HUES48 (cell line): ENCODE measurements at regions not wholly inside any gene's neighbourhood (a gene's known extent, or its start where the extent isn't known, plus 50 kb on each side); places are given as distances from the start of the nearest gene placed in this dataset.

Experiments
- H3K27ac ChIP-seq: one replicate; pipeline ENCODE4 v1.7.0; 2013; ENCODE audit warnings: low read depth, low read length, inconsistent platforms
- H3K27me3 ChIP-seq: 2 replicates; pipeline ENCODE4 v1.6.1; 2013; ENCODE audit warnings: mild to moderate bottlenecking, low read length; ENCODE audit not compliant: control insufficient read depth, insufficient read depth
- H3K36me3 ChIP-seq: 2 replicates; pipeline ENCODE4 v1.6.1; 2013; ENCODE audit warnings: low read length; ENCODE audit not compliant: control insufficient read depth, insufficient read depth
- H3K4me1 ChIP-seq: 2 replicates; pipeline ENCODE4 v1.6.1; 2013; ENCODE audit warnings: mild to moderate bottlenecking, low read length; ENCODE audit not compliant: control insufficient read depth, insufficient read depth
- H3K4me3 ChIP-seq: 2 replicates; pipeline ENCODE4 v1.5.1; 2013; ENCODE audit warnings: mild to moderate bottlenecking, low read depth, low read length
- H3K9ac ChIP-seq: 2 replicates; pipeline ENCODE4 v1.6.1; 2013; ENCODE audit warnings: mild to moderate bottlenecking, low read depth, low read length, moderate library complexity
- H3K9me3 ChIP-seq: 2 replicates; pipeline ENCODE4 v1.6.1; 2013; ENCODE audit warnings: low read length; ENCODE audit not compliant: control insufficient read depth, insufficient read depth

DNA sequence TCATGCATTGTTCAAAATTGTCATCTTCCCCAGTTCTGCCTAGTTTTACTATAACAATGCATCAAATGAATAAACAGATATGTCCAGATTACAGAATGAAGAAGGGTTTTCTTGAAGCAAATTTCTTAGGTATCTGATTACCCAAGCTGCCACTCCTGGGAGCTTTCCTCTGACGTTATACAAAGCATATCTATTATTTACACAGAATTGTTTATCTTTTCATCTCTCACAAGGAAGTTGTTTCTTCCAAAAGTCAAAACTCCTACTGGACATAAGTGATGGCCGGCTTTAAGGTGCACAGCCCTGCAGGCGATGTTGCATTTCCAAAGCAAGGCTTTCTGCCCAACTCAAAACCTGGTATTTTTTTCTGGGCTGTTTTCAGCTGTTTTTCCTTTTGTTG, 73.4 kb upstream of the ANKH start:
- no peaks in the 10 kb centered on the region for H3K36me3 ChIP-seq
- no peaks in the 10 kb centered on the region for H3K9me3 ChIP-seq
- H3K4me3 ChIP-seq: no peak overlapping the region
- no peaks in the 10 kb centered on the region for H3K27me3 ChIP-seq
- no peak overlapping the region for H3K27ac ChIP-seq
- H3K4me1 ChIP-seq: peaks cover 7% of the 10 kb centered on the region; the same call in 1 of the 2 replicates
- no peak overlapping the region for H3K9ac ChIP-seq

DNA sequence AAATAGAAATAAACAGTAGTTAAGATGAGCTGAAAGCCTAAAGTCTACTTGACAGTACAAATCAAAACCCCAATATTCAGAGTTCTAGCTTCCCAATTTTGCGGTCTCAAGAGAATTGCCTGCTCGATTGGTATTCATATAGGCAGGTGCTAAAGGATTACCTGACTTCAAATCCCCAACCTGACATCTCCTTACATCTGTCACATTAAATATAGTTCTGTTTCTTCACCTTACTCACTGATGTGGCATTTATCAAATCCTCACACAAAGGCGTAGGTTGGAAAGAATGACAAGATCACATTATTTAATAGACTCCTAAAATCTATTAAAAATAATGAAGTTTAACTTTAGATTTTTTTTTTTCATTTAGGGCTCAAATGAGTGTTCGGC, 72.8 kb upstream of the ANKH start:
- H3K4me1 ChIP-seq: peaks cover 7% of the 10 kb centered on the region; the same call in 1 of the 2 replicates
- no peak overlapping the region for H3K9ac ChIP-seq
- no peak overlapping the region for H3K27ac ChIP-seq
- H3K36me3 ChIP-seq: no peaks in the 10 kb centered on the region
- H3K4me3 ChIP-seq: no peak overlapping the region
- no peaks in the 10 kb centered on the region for H3K9me3 ChIP-seq
- H3K27me3 ChIP-seq: no peaks in the 10 kb centered on the region

DNA sequence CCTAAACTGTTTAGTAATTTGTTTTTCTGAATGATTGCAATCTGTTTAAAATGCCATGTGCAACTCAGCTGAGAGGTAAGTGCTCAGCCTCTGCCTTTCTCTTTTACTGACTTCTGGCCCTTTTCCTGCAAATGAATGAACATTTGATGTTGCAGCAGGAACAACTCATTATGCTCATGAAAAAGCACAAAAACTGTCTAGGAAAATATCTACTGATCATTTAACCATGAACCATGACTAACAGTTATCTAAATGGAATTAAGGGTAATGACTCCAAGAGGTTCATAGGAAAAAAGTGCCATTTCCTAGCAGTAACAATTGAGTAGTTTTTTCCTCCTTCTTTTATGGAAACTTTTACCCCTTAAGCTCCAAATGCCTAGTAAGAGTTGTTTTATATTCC, 70.6 kb upstream of the ANKH start:
- Histone ChIP-seq H3K4me1 (peaks cover 6% of the 10 kb centered on the region; the same call in 1 of the 2 replicates), H3K9me3 (no peaks in the 10 kb centered on the region), H3K4me3 (no peak overlapping the region), H3K9ac (no peak overlapping the region), H3K27me3 (no peaks in the 10 kb centered on the region), H3K36me3 (no peaks in the 10 kb centered on the region), H3K27ac (no peak overlapping the region)

DNA sequence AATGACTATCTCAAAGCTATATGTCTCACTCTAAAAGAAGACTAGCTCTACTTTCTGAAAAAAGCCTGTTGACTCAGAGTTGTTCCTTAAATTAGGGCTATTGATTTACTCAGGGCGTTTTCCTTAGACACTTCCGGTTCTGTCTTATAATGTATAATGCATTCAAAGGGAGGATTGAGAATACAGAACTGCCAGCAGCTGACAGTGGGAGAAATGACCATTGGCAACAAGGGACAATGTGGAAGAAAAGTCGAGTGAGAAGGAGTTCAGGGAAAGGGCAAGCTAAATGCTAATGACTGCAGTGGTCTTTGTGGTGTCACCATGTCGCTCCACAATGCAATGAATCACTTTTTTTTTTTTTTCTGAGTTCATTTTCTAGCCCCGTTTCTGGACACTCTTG, 65.7 kb upstream of the ANKH start:
- Histone ChIP-seq H3K4me1 (no peaks in the 10 kb centered on the region), H3K9ac (no peak overlapping the region), H3K36me3 (no peaks in the 10 kb centered on the region), H3K9me3 (no peaks in the 10 kb centered on the region), H3K4me3 (no peak overlapping the region), H3K27ac (no peak overlapping the region), H3K27me3 (no peaks in the 10 kb centered on the region)

- H3K9ac ChIP-seq: no peak overlapping the region
- no peak overlapping the region for H3K4me3 ChIP-seq
- H3K9me3 ChIP-seq: no peaks in the 10 kb centered on the region
- H3K36me3 ChIP-seq: no peaks in the 10 kb centered on the region
- H3K27me3 ChIP-seq: no peaks in the 10 kb centered on the region
- H3K27ac ChIP-seq: no peak overlapping the region
- no peaks in the 10 kb centered on the region for H3K4me1 ChIP-seq
Observed at GRCh38 chr5:14936588-14936987, 65.0 kb upstream of the ANKH start.

DNA sequence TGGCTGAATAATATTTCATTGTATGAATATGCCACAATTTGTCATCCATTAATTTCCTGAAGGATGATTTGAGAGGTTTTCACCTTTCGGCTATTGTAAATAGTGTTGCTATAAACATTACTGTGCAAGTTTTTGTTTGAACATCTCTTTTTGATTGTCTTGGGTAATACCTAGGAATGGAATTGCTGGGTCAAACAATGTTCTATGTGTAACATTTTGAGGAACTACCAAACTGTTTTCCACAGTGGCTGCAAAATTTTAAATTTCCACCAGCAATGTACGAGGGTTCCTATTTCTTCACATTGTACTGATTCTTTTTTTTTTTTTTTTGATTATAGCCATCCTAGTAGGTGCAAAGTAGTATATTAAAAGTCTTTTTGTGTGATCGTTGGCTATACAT, 63.8 kb upstream of the ANKH start:
- no peak overlapping the region for H3K27ac ChIP-seq
- no peaks in the 10 kb centered on the region for H3K4me1 ChIP-seq
- no peaks in the 10 kb centered on the region for H3K36me3 ChIP-seq
- no peak overlapping the region for H3K9ac ChIP-seq
- no peak overlapping the region for H3K4me3 ChIP-seq
- H3K9me3 ChIP-seq: no peaks in the 10 kb centered on the region
- no peaks in the 10 kb centered on the region for H3K27me3 ChIP-seq

GRCh38 chr5:14932902-14933469, 61.4 kb upstream of the ANKH start:
- Histone ChIP-seq H3K9me3 (no peaks in the 10 kb centered on the region), H3K27ac (no peak overlapping the region), H3K9ac (no peak overlapping the region), H3K4me1 (no peaks in the 10 kb centered on the region), H3K27me3 (no peaks in the 10 kb centered on the region), H3K36me3 (no peaks in the 10 kb centered on the region), H3K4me3 (no peak overlapping the region)

DNA sequence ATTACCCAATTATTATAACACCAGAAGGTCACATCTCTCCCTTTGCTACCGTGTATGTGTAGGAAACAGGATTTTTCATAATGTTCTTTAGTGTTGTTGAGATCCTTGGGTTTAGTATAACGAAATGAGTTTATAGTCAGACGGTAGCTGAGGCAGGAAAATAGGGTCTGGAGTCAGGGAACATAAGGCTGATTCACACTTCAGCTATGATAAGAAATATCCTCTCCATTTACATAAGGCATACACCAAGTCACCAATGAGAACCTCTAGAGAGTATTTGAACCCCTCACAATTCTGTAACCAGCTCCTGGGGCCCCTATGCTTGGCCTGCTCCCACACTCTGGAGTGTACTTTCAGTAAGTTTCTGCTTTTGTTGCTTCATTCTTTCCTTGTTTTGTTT, 58.9 kb upstream of the ANKH start:
- Histone ChIP-seq H3K4me1 (no peaks in the 10 kb centered on the region), H3K9me3 (no peaks in the 10 kb centered on the region), H3K9ac (no peak overlapping the region), H3K27me3 (no peaks in the 10 kb centered on the region), H3K4me3 (no peak overlapping the region), H3K27ac (no peak overlapping the region), H3K36me3 (no peaks in the 10 kb centered on the region)

DNA sequence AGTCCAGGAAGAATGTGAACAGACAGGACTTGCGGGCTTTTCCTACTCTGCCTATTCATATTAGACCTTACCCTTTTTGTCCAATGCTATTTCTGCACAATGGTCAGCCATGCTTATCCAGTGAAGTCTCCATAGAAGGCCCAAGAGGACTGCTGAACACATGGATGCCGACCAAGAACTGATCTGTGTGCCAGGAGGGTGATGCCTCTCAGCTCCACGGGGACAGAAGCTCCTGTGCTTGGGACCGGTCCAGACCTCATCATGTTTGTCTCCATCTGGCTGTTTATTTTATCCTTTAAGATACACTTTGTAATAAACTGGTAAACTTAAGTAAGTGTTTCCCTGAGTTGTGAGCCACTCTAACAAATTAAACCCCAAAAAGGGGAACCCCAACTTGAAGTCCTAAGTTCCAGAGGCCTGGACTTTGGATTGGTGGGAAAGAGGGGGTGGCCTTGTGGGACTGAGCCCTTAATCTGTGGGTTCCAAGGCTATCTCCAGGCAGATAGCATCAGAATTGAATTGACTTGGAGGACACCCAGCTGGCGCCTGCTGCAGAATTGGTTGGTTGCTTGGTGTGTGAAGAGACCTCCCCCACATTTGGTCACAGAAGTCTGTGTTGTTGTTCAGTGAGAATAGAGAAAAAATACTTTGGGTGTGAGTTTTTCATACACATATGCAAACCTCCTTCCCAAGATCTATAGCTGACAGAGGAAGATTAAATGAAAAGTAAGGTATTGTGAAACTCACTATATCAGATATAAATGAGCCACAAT, 57.9 kb upstream of the ANKH start:
- Histone ChIP-seq H3K9me3 (no peaks in the 10 kb centered on the region), H3K27me3 (no peaks in the 10 kb centered on the region), H3K4me1 (no peaks in the 10 kb centered on the region), H3K4me3 (no peak overlapping the region), H3K27ac (no peak overlapping the region), H3K9ac (no peak overlapping the region), H3K36me3 (no peaks in the 10 kb centered on the region)

DNA sequence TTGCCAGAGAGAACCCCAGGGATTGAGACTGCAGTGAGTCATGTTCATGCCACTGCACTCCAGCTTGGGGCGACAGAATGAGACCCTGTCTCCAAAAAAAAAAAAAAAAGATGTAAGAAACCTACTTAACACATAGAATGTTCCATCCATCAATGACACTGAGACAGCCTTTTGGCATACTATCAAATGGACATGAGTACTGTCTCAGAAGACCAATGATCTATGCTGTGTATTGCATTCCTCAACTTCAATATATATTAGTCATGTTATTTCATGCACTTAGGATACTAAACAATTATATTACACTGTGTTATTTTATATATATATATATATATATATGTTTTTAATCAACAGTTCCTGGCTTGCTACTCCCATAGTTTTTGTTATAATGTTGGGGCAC, 57.1 kb upstream of the ANKH start:
- Histone ChIP-seq H3K27ac (no peak overlapping the region), H3K9me3 (no peaks in the 10 kb centered on the region), H3K4me1 (no peaks in the 10 kb centered on the region), H3K27me3 (no peaks in the 10 kb centered on the region), H3K9ac (no peak overlapping the region), H3K36me3 (no peaks in the 10 kb centered on the region), H3K4me3 (no peak overlapping the region)

DNA sequence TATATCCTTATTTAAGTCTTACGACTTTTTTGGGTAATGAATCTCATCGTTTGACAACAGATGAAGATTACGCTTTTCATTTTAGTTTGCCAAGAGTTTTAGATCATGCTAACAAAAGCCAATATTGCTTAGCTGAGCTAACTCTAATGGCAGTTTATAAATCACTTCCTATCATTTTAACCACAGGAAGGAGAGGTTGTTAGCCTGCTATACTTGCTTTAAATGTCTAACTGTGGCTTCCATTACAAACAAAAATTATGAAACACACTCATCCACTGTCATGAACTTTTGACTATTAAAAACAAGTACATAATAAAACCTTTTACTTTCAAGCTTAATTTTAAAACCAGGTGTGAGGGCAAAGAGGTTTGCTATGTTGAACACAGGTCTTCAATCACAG, 53.7 kb upstream of the ANKH start:
- no peaks in the 10 kb centered on the region for H3K27me3 ChIP-seq
- no peaks in the 10 kb centered on the region for H3K9me3 ChIP-seq
- no peaks in the 10 kb centered on the region for H3K4me1 ChIP-seq
- no peak overlapping the region for H3K4me3 ChIP-seq
- H3K36me3 ChIP-seq: no peaks in the 10 kb centered on the region
- no peak overlapping the region for H3K27ac ChIP-seq
- H3K9ac ChIP-seq: no peak overlapping the region
